ENCODE measurements at regions not wholly inside any gene's neighbourhood (a gene's known extent, or its start where the extent isn't known, plus 50 kb on each side); places are given as distances from the start of the nearest gene placed in this dataset.

DNA sequence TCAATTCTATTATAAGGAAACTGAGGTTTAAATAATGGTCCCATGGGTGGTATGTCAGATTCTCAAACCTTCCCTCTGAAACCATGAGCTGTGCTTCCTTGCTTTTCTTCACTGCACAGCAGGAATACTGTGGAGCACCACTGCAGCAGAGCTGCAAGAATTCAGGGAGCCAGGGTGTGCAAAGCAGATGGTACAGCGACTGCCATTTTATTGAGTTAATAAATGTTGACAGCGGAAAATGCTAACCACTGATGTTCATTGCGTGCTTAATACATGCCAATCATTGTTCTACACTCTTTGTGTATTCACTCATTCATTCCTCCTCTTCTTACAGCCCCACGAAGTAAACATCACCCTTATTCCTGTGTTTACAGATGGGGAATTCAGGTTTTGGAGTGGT, 152.2 kb upstream of the THSD7B start:
- H3K18ac ChIP-seq (ENCODE audit: insufficient read length, low read depth, low read length), result no peak overlapping the region
- no peak overlapping the region for H3K56ac ChIP-seq (ENCODE audit: insufficient read length, low read depth, low read length)
- no peak overlapping the region for H2BK5ac ChIP-seq (ENCODE audit: insufficient read length, low read length)
- no CpG with 5 or more reads among the region's 4 CpGs for WGBS (ENCODE audit: extremely low coverage, insufficient read length, low lambda C conversion rate)
- H2BK20ac ChIP-seq (ENCODE audit: low read depth, low read length, poor library complexity, severe bottlenecking), result no peak overlapping the region
- Mint-ChIP-seq H3K36me3 (ENCODE audit: insufficient read depth in 1 of 3, low read depth in 3 of 3) (no peaks in the 10 kb centered on the region), H3K27ac (no peak overlapping the region), H3K9me3 (no peaks in the 10 kb centered on the region; a peak in 1 of 5 replicates), H3K4me3 (no peak overlapping the region; a peak in 1 of 5 replicates), H3K4me1 (no peaks in the 10 kb centered on the region), H3K27me3 (ENCODE audit: low read depth) (peaks cover 3% of the 10 kb centered on the region)
- DNase-seq, result no peak
- no peak overlapping the region for H2BK15ac ChIP-seq (ENCODE audit: low read depth, low read length)
- H3K14ac ChIP-seq (ENCODE audit: insufficient read depth, low read length), result no peak overlapping the region
- no peak overlapping the region for H3K9ac ChIP-seq (ENCODE audit: extremely low read depth, insufficient read length, low read length)
- no peak overlapping the region for H4K91ac ChIP-seq (ENCODE audit: insufficient read length, low read depth, low read length)
- H4K20me1 ChIP-seq (ENCODE audit: control insufficient read depth, insufficient read depth, insufficient read length), result no peaks in the 10 kb centered on the region
- no peak overlapping the region for H4K8ac ChIP-seq (replicated peaks; ENCODE audit: insufficient read length, low read depth, low read length)
- no peaks in the 10 kb centered on the region for H3K23me2 ChIP-seq (ENCODE audit: insufficient read length, low read depth, low read length, poor library complexity, severe bottlenecking)
- no peaks in the 10 kb centered on the region for H3K9me3 ChIP-seq (ENCODE audit: control insufficient read depth, low read depth, low read length)
- H2AK5ac ChIP-seq (ENCODE audit: insufficient read length, low read length), result no peak overlapping the region
- H3T11ph ChIP-seq (ENCODE audit: low read length), result no peak overlapping the region
- H2BK120ac ChIP-seq (ENCODE audit: low read depth, low read length, poor library complexity, severe bottlenecking), result no peak overlapping the region
- H2BK12ac ChIP-seq (ENCODE audit: insufficient read length, low read depth, low read length), result no peak overlapping the region
- H2AFZ ChIP-seq (ENCODE audit: low read length), result no peak overlapping the region
- no peak overlapping the region for H3K27ac ChIP-seq (ENCODE audit: insufficient read length, low read depth, low read length)
- no peak for TF ChIP-seq CTCF (conservative IDR thresholded peaks at IDR 0.05)
- H3K27me3 ChIP-seq (ENCODE audit: insufficient read depth, low read length), result no peaks in the 10 kb centered on the region
- H3K79me2 ChIP-seq (ENCODE audit: insufficient read depth, low read length), result no peaks in the 10 kb centered on the region
- H3K79me1 ChIP-seq (ENCODE audit: insufficient read depth, low read depth, low read length, poor library complexity, severe bottlenecking), result no peaks in the 10 kb centered on the region
- H3K4me1 ChIP-seq (ENCODE audit: insufficient read depth, low read length), result no peaks in the 10 kb centered on the region
- no peak overlapping the region for H4K5ac ChIP-seq (ENCODE audit: insufficient read length, low read depth, low read length)
- no peak overlapping the region for H3K23ac ChIP-seq (ENCODE audit: insufficient read length, low read depth, low read length)
- H3K4ac ChIP-seq (ENCODE audit: low read depth, low read length), result no peak overlapping the region
- H3K4me2 ChIP-seq (ENCODE audit: insufficient read depth, insufficient read length, low read length), result no peak overlapping the region
